ENCODE measurements at regions not wholly inside any gene's neighbourhood (a gene's known extent, or its start where the extent isn't known, plus 50 kb on each side); places are given as distances from the start of the nearest gene placed in this dataset.
"Not testable (repeated sequence)": the region's sequence is repeated elsewhere in the genome, so short reads cannot be mapped to it uniquely, and the experiment has no call there.

DNA sequence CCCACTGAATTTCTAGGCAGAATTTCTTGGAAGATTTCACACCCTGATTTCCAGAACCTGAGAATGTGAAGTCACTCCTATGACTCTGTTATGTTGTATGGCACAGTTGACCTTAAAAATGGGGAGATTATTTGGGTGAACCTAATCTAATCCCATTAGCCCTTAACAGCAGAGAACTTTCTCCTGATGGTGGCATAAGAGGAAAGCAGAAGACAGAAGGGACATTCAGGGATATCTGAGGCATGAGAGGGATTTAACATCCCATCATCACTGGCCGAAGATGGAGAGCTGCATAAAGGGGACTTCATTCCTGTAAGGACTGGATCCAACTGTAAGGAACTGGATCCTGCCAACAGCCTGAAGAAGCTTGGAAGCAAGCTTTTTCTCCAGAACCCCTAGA, 119.2 kb downstream of the ZNF622 start:
- H3K4me3 Mint-ChIP-seq, result no peak overlapping the region
- H3K36me3 Mint-ChIP-seq (ENCODE audit: low read depth), result no peaks in the 10 kb centered on the region
- no peaks in the 10 kb centered on the region for H3K9me3 Mint-ChIP-seq
- H3K27ac Mint-ChIP-seq, result no peak overlapping the region
- DNase-seq, result no peak
- ChIA-PET POLR2A (no interaction called here), CTCF (no interaction called here)
- no peaks in the 10 kb centered on the region for H3K4me1 Mint-ChIP-seq
- H3K27me3 Mint-ChIP-seq, result no peaks in the 10 kb centered on the region

- Mint-ChIP-seq H3K27me3 (no peaks in the 10 kb centered on the region), H3K36me3 (ENCODE audit: low read depth) (no peaks in the 10 kb centered on the region), H3K4me1 (no peaks in the 10 kb centered on the region), H3K4me3 (no peak overlapping the region), H3K27ac (no peak overlapping the region), H3K9me3 (no peaks in the 10 kb centered on the region)
- CTCF ChIA-PET, result no interaction called here
- no peak for DNase-seq
- POLR2A ChIA-PET, result no interaction called here
These were observed 120.1 kb downstream of the ZNF622 start for GRCh38 chr5:16345454-16345853.

- Mint-ChIP-seq H3K4me3 (no peak overlapping the region), H3K4me1 (no peaks in the 10 kb centered on the region), H3K27ac (no peak overlapping the region), H3K9me3 (no peaks in the 10 kb centered on the region), H3K27me3 (no peaks in the 10 kb centered on the region), H3K36me3 (ENCODE audit: low read depth) (no peaks in the 10 kb centered on the region)
- POLR2A ChIA-PET, result no interaction called here
- CTCF ChIA-PET, result no interaction called here
- no peak for DNase-seq
These were observed 139.5 kb downstream of the ZNF622 start for GRCh38 chr5:16326137-16326536.

DNA sequence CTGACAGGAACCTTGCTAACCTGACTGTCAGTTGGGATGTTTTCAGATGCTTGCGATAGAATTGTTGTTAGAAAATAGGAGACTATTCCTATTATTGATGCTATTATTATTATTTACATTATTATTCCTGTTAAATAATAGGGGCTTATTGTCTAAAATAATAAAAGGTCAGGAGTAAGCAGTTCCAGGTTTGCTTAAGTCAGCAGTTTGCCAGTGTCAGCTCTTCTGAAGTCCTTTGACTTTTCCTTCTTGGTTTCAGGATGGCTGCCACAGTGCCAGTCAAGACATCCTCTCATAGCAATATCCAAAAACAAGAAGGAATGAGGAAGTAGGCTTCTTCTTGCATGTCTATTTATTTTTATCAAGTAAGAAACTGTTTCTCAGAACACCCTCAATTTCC, 141.7 kb upstream of the MARCHF11 start:
- H3K9me3 Mint-ChIP-seq, result no peaks in the 10 kb centered on the region
- no peaks in the 10 kb centered on the region for H3K27me3 Mint-ChIP-seq
- H3K27ac Mint-ChIP-seq, result no peak overlapping the region
- no peak overlapping the region for H3K4me3 Mint-ChIP-seq
- CTCF ChIA-PET, result no interaction called here
- DNase-seq, result no peak
- H3K36me3 Mint-ChIP-seq (ENCODE audit: low read depth), result no peaks in the 10 kb centered on the region
- POLR2A ChIA-PET, result no interaction called here
- H3K4me1 Mint-ChIP-seq, result no peaks in the 10 kb centered on the region

- POLR2A ChIA-PET, result no interaction called here
- CTCF ChIA-PET, result no interaction called here
- no peak overlapping the region for H3K4me3 Mint-ChIP-seq
- no peaks in the 10 kb centered on the region for H3K36me3 Mint-ChIP-seq (ENCODE audit: low read depth)
- DNase-seq, result no peak
- H3K27me3 Mint-ChIP-seq, result no peaks in the 10 kb centered on the region
- no peak overlapping the region for H3K27ac Mint-ChIP-seq
- no peaks in the 10 kb centered on the region for H3K4me1 Mint-ChIP-seq
- H3K9me3 Mint-ChIP-seq, result no peaks in the 10 kb centered on the region
These were observed 135.9 kb upstream of the MARCHF11 start for GRCh38 chr5:16315501-16315900.

DNA sequence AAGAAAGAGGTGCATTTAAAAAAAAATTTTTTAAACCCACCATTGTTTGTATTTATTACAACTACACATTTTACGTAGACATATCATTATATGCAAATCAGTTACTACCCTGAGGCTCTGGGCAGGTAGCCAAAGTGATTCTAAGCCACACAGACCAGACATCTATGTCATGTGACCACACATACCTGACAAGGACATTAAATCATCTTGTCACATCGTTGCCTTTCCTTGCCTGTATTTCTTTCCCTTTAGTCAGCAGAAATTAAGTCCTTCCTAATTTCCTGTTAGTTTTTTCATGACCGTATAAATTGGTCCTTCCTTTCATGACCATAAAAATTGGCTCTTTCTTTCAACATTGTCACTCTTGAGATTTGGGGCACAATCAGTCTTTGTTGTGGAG, 134.2 kb upstream of the MARCHF11 start:
- no peak overlapping the region for H3K27ac Mint-ChIP-seq
- no peaks in the 10 kb centered on the region for H3K9me3 Mint-ChIP-seq
- no peaks in the 10 kb centered on the region for H3K4me1 Mint-ChIP-seq
- DNase-seq, result no peak
- H3K36me3 Mint-ChIP-seq (ENCODE audit: low read depth), result no peaks in the 10 kb centered on the region
- H3K4me3 Mint-ChIP-seq, result no peak overlapping the region
- POLR2A ChIA-PET, result no interaction called here
- no peaks in the 10 kb centered on the region for H3K27me3 Mint-ChIP-seq
- CTCF ChIA-PET, result no interaction called here

DNA sequence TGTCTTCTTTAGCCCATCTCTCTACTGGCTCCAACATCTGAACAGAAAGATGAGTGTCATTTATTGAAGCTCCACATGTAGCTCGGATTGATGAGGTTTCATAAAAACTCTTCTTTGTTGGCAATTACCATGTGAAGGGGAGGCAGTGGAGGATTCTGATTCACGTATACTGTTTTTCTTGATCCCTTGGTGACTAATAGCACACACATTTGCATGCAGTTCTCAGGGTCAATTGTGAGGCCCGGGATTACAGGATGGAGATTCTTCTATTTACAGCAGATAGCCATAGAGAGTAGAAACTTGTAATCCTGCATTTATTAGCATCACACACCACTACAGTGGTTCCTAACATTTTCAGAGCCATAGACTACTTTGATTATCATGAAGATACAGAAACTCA, 133.2 kb upstream of the MARCHF11 start:
- Mint-ChIP-seq H3K27ac (no peak overlapping the region), H3K9me3 (no peaks in the 10 kb centered on the region), H3K36me3 (ENCODE audit: low read depth) (no peaks in the 10 kb centered on the region), H3K4me1 (no peaks in the 10 kb centered on the region), H3K4me3 (no peak overlapping the region), H3K27me3 (no peaks in the 10 kb centered on the region)
- ChIA-PET CTCF (no interaction called here), POLR2A (no interaction called here)
- DNase-seq, result no peak

DNA sequence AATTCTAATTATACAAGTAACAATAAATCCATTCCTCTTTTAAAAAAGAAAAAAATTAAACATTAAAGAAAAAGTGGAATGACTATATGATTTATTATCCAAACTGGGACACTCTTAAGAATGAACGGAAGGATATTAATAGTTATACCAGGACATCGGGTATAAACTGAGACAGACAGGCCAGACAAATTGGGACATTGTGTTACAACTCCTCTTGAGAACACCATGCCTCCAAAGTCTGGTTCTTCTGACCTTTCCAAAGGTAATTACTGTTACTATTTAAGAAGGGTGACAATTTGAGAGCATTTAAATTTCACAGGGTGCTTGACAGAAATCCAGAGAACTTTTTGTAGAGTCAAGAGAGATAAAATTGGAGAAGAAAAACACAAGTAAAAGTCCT, 132.1 kb upstream of the MARCHF11 start:
- no peak overlapping the region for H3K4me3 Mint-ChIP-seq

DNA sequence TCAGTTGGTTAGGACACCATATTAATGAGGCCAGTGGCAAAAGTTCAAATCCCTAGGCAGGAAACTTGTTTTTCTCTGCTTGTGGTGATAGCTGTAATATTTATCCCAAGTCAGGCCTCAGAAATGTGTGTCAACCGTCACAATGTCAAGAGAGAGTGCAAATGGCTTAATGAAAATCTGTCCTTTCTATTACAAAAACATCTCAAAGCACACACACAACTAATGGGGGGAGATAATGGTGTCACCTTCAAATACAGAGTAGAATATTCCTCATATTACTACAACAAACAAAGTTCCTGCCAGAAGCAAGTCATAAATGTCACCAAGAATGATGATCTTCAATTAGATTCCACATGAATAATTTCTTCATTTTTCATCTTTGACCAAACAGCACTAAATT, 127.2 kb upstream of the MARCHF11 start:
- Mint-ChIP-seq H3K4me1 (no peaks in the 10 kb centered on the region), H3K27ac (no peak overlapping the region), H3K27me3 (no peaks in the 10 kb centered on the region), H3K36me3 (ENCODE audit: low read depth) (no peaks in the 10 kb centered on the region), H3K9me3 (no peaks in the 10 kb centered on the region), H3K4me3 (no peak overlapping the region)
- ChIA-PET CTCF (no interaction called here), POLR2A (no interaction called here)
- DNase-seq, result no peak

More for the DNA sequence above, 132.1 kb upstream of the MARCHF11 start:
- H3K36me3 Mint-ChIP-seq (ENCODE audit: low read depth), result no peaks in the 10 kb centered on the region
- H3K27ac Mint-ChIP-seq, result no peak overlapping the region
- no peaks in the 10 kb centered on the region for H3K27me3 Mint-ChIP-seq
- no peak for DNase-seq
- CTCF ChIA-PET, result no interaction called here
- no peaks in the 10 kb centered on the region for H3K9me3 Mint-ChIP-seq
- POLR2A ChIA-PET, result no interaction called here
- H3K4me1 Mint-ChIP-seq, result no peaks in the 10 kb centered on the region

DNA sequence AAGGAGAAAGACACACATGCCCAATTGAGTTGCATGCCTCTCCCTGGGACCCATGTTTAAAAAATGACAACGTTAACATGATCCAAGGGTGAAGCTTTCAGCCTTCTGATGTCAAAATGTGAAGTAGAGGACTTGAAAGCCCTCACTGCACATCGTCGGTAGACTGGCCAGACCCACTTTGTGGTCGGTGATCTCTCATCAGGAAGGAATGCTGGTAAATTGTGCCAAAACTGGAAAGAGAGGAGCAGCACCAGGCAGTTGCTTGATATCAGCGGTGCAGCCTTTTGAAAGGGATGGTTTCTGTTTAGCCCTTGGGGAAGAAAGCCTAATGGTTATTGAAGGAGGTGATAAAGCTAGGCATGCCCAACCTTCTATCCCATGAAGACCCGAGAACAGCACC, 125.3 kb upstream of the MARCHF11 start:
- Mint-ChIP-seq H3K36me3 (ENCODE audit: low read depth) (no peaks in the 10 kb centered on the region), H3K9me3 (no peaks in the 10 kb centered on the region), H3K27ac (no peak overlapping the region), H3K4me1 (no peaks in the 10 kb centered on the region), H3K27me3 (no peaks in the 10 kb centered on the region), H3K4me3 (no peak overlapping the region)
- ChIA-PET CTCF (no interaction called here), POLR2A (no interaction called here)
- no peak for DNase-seq

DNA sequence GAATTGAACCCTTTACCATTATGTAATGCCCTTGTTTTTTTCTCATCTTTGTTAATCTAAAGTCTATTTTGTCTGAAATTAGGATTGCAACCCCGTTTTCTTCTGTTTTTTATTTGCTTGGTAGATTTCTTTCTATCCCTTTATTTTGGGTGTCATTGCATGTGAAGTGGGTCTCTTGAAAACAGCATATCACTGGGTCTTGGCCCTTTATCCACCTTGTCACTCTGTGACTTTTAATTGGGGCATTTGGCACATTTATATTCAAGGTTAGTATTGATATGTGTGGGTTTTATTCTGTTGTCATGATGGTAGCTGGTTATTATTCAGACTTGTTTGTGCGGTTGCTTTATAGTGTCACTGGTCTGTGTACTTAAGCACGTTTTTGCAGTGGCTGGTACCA, 117.4 kb upstream of the MARCHF11 start:
- DNase-seq, result no peak
- CTCF ChIA-PET, result no interaction called here
- H3K27ac Mint-ChIP-seq, result no peak overlapping the region
- no peaks in the 10 kb centered on the region for H3K27me3 Mint-ChIP-seq
- POLR2A ChIA-PET, result no interaction called here
- H3K36me3 Mint-ChIP-seq (ENCODE audit: low read depth), result no peaks in the 10 kb centered on the region
- no peaks in the 10 kb centered on the region for H3K4me1 Mint-ChIP-seq
- H3K9me3 Mint-ChIP-seq, result peaks cover 15% of the 10 kb centered on the region
- H3K4me3 Mint-ChIP-seq, result no peak overlapping the region

GRCh38 chr5:16291894-16292293, 112.3 kb upstream of the MARCHF11 start:
- Mint-ChIP-seq H3K36me3 (ENCODE audit: low read depth) (no peaks in the 10 kb centered on the region), H3K27me3 (no peaks in the 10 kb centered on the region), H3K4me3 (no peak overlapping the region), H3K9me3 (peaks cover 8% of the 10 kb centered on the region), H3K4me1 (no peaks in the 10 kb centered on the region), H3K27ac (no peak overlapping the region)
- CTCF ChIA-PET, result no interaction called here
- POLR2A ChIA-PET, result no interaction called here
- no peak for DNase-seq

DNA sequence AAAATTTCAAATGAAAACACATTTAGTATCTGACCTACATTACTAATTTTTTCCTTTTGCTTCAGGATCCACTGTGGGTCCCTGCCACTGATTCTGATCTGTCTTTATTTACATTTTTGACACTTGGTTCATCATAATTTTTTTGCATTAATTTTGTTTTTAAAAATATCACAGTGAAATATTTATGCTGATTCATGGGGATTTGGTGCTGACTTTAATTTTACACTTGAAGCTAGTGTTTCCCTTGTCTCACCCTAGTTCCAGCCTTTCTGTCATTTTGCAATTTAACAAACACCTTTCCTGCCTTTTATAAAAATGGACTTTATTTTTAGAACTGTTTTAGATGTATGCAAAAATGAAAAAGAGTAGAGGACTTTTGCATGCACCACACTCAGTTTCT, 111.9 kb upstream of the MARCHF11 start:
- ChIA-PET POLR2A (no interaction called here), CTCF (no interaction called here)
- Mint-ChIP-seq H3K27me3 (no peaks in the 10 kb centered on the region), H3K9me3 (peaks cover 5% of the 10 kb centered on the region), H3K4me3 (no peak overlapping the region), H3K36me3 (ENCODE audit: low read depth) (no peaks in the 10 kb centered on the region), H3K27ac (no peak overlapping the region), H3K4me1 (no peaks in the 10 kb centered on the region)
- no peak for DNase-seq

GRCh38 chr5:16283791-16284190, 104.2 kb upstream of the MARCHF11 start:
- Mint-ChIP-seq H3K27ac (no peak overlapping the region), H3K9me3 (peaks cover 3% of the 10 kb centered on the region), H3K27me3 (no peaks in the 10 kb centered on the region), H3K4me3 (no peak overlapping the region), H3K4me1 (no peaks in the 10 kb centered on the region), H3K36me3 (ENCODE audit: low read depth) (no peaks in the 10 kb centered on the region)
- ChIA-PET POLR2A (no interaction called here), CTCF (no interaction called here)
- no peak for DNase-seq

- H3K9me3 Mint-ChIP-seq; H3K4me1 Mint-ChIP-seq; H3K36me3 Mint-ChIP-seq (ENCODE audit: low read depth); H3K27me3 Mint-ChIP-seq; CTCF ChIA-PET; H3K27ac Mint-ChIP-seq; DNase-seq; POLR2A ChIA-PET; H3K4me3 Mint-ChIP-seq: not testable (repeated sequence)
These were observed 97.3 kb upstream of the MARCHF11 start for GRCh38 chr5:16276859-16277258.
